Brain microvascular endothelial cell (primary cell): ENCODE measurements at regions not wholly inside any gene's neighbourhood (a gene's known extent, or its start where the extent isn't known, plus 50 kb on each side); places are given as distances from the start of the nearest gene placed in this dataset.

Source experiments
- DNase-seq: peaks from one replicate; pipeline ENCODE4 v3.0.0-alpha.2; 2020
- H3K27ac ChIP-seq: fragments of 250-450 bp; sonication (Bioruptor Pico); 2 replicates; pipeline ENCODE4 v1.5.1; 2020; ENCODE audit warnings: mild to moderate bottlenecking, moderate library complexity
- H3K27me3 ChIP-seq: fragments of 250-450 bp; sonication (Bioruptor Pico); replicated peaks from 2 replicates; pipeline ENCODE4 v1.5.1; 2020; ENCODE audit warnings: mild to moderate bottlenecking
- H3K36me3 ChIP-seq: fragments of 250-450 bp; sonication (Bioruptor Pico); replicated peaks from 2 replicates; pipeline ENCODE4 v1.5.1; 2020; ENCODE audit warnings: mild to moderate bottlenecking
- H3K4me3 ChIP-seq: 2 replicates; pipeline ENCODE4 v1.5.1; 2011; ENCODE audit warnings: low read depth, mild to moderate bottlenecking, control low read depth, low read length, moderate library complexity
- in situ Hi-C: cut with HindIII; loops from 2 replicates; pipeline ENCODE4 v1.10.0; 2017; ENCODE audit warnings: low sequenced_read_pairs, low pct_ligation_motif_present
- TF ChIP-seq, protein P1 (sequence below): IDR thresholded peaks from 2 replicates; pipeline ENCODE4 v1.5.1; 2011; ENCODE audit warnings: low read depth, mild to moderate bottlenecking, moderate library complexity, low read length, control low read depth, inconsistent platforms; ENCODE audit errors: missing control alignments

- H3K4me3 ChIP-seq = no peak overlapping the region
- in situ Hi-C loops = no loop called here
- TF ChIP-seq, protein P1, sequence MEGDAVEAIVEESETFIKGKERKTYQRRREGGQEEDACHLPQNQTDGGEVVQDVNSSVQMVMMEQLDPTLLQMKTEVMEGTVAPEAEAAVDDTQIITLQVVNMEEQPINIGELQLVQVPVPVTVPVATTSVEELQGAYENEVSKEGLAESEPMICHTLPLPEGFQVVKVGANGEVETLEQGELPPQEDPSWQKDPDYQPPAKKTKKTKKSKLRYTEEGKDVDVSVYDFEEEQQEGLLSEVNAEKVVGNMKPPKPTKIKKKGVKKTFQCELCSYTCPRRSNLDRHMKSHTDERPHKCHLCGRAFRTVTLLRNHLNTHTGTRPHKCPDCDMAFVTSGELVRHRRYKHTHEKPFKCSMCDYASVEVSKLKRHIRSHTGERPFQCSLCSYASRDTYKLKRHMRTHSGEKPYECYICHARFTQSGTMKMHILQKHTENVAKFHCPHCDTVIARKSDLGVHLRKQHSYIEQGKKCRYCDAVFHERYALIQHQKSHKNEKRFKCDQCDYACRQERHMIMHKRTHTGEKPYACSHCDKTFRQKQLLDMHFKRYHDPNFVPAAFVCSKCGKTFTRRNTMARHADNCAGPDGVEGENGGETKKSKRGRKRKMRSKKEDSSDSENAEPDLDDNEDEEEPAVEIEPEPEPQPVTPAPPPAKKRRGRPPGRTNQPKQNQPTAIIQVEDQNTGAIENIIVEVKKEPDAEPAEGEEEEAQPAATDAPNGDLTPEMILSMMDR = no peak
- no peak for DNase-seq
- no peaks in the 10 kb centered on the region for H3K27me3 ChIP-seq
- H3K27ac ChIP-seq = no peak overlapping the region
- no peaks in the 10 kb centered on the region for H3K36me3 ChIP-seq
These were observed 100.6 kb upstream of the SALL4 start for GRCh38 chr20:51902933-51903332.

DNA sequence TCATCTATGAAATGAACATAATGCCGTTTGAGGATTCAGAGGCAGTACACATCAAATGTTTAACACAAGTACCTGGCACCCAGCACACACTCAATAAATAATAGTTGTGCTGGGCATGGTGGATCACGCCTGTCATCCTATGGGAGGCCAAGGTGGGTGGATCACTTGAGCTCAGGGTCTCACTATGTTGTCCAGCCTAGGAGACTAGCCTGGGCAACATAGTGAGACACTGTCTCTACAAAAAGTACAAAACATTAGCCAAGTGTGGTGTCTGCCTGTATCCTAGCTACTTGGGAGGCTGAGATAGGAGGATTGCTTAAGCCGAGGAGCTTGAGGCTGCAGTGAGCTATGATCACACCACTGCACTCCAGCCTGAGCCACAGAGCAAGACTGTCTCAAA is 98.1 kb upstream of the SALL4 start:
- no peaks in the 10 kb centered on the region for H3K27me3 ChIP-seq
- no peak overlapping the region for H3K4me3 ChIP-seq
- H3K36me3 ChIP-seq = no peaks in the 10 kb centered on the region
- in situ Hi-C loops = no loop called here
- no peak overlapping the region for H3K27ac ChIP-seq
- DNase-seq = no peak
- TF ChIP-seq, protein P1 = no peak

- in situ Hi-C loops = no loop called here
- Histone ChIP-seq H3K27me3 (no peaks in the 10 kb centered on the region), H3K4me3 (no peak overlapping the region), H3K27ac (no peak overlapping the region), H3K36me3 (no peaks in the 10 kb centered on the region)
- no peak for DNase-seq
- TF ChIP-seq, protein P1 = no peak
These were observed 97.4 kb upstream of the SALL4 start for GRCh38 chr20:51899674-51900073.

DNA sequence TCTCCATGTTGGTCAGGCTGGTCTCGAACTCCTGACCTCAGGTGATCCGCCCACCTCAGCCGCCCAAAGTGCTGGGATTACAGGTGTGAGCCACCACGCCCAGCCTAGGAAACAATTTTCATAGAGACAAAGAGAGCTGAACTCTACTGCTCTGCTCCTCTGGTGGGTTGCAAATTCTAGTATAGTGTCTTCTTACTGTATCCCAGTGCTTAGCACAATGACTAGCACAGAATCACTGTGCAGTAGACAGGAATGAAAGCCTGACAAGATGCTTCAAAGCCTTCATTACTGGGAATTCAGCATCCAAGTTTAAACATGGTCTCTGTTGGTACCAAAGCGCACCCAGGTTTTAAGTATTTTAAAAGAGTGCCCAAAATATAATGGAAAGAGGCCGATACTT is 96.5 kb upstream of the SALL4 start:
- H3K4me3 ChIP-seq = no peak overlapping the region
- DNase-seq = no peak
- no peaks in the 10 kb centered on the region for H3K36me3 ChIP-seq
- TF ChIP-seq, protein P1 = no peak
- H3K27ac ChIP-seq = no peak overlapping the region
- in situ Hi-C loops = no loop called here
- no peaks in the 10 kb centered on the region for H3K27me3 ChIP-seq

DNA sequence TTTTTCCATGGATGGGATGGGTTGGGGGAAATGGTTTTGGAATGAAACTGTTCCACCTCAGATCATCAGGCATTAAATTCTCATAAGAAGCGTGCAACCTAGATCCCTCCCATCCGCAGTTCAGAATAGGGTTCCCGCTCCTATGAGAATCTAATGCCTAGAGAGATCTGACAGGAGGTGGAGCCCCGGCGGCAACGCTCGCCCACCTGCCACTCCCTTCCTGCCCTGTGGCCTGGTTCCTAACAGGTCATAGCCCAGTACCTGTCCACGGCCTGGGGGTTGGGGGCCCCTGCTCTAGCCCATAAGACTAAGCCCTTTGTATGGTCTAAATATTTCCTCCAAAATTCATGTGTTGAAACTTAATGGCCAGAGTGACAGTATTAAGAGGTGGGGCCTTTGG is 92.3 kb upstream of the SALL4 start:
- TF ChIP-seq, protein P1 = no peak
- Histone ChIP-seq H3K27ac (no peak overlapping the region), H3K4me3 (no peak overlapping the region), H3K27me3 (no peaks in the 10 kb centered on the region), H3K36me3 (no peaks in the 10 kb centered on the region)
- no peak for DNase-seq
- in situ Hi-C loops = no loop called here

- in situ Hi-C loops = no loop called here
- H3K4me3 ChIP-seq = no peak overlapping the region
These were observed 91.9 kb upstream of the SALL4 start for GRCh38 chr20:51894201-51894600.

More at GRCh38 chr20:51894201-51894600, 91.9 kb upstream of the SALL4 start:
- TF ChIP-seq, protein P1 = no peak
- DNase-seq = no peak
- no peaks in the 10 kb centered on the region for H3K27me3 ChIP-seq
- H3K27ac ChIP-seq = no peak overlapping the region
- H3K36me3 ChIP-seq = no peaks in the 10 kb centered on the region
